ENCODE measurements at regions not wholly inside any gene's neighbourhood (a gene's known extent, or its start where the extent isn't known, plus 50 kb on each side); places are given as distances from the start of the nearest gene placed in this dataset.

- TF ChIP-seq TCF12 (IDR thresholded peaks at IDR 0.05) (no peak), EZH2phosphoT487 (IDR thresholded peaks at IDR 0.05; ENCODE audit: borderline replicate concordance, low read depth) (no peak), CTCF (IDR thresholded peaks at IDR 0.05) (no peak), FOSL2 (IDR thresholded peaks at IDR 0.05; ENCODE audit: borderline replicate concordance, low read depth) (no peak)
Measured at GRCh38 chr20:59398537-59399205, 98.3 kb downstream of the EDN3 start.
